ENCODE measurements at regions not wholly inside any gene's neighbourhood (a gene's known extent, or its start where the extent isn't known, plus 50 kb on each side); places are given as distances from the start of the nearest gene placed in this dataset.

- TF ChIP-seq, protein P1, sequence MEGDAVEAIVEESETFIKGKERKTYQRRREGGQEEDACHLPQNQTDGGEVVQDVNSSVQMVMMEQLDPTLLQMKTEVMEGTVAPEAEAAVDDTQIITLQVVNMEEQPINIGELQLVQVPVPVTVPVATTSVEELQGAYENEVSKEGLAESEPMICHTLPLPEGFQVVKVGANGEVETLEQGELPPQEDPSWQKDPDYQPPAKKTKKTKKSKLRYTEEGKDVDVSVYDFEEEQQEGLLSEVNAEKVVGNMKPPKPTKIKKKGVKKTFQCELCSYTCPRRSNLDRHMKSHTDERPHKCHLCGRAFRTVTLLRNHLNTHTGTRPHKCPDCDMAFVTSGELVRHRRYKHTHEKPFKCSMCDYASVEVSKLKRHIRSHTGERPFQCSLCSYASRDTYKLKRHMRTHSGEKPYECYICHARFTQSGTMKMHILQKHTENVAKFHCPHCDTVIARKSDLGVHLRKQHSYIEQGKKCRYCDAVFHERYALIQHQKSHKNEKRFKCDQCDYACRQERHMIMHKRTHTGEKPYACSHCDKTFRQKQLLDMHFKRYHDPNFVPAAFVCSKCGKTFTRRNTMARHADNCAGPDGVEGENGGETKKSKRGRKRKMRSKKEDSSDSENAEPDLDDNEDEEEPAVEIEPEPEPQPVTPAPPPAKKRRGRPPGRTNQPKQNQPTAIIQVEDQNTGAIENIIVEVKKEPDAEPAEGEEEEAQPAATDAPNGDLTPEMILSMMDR (IDR thresholded peaks at IDR 0.05 in 8 of 11, conservative IDR thresholded peaks at IDR 0.05 in 3 of 11): no peak
- no peak for TF ChIP-seq POLR2A (IDR thresholded peaks at IDR 0.05)
- no peak for TF ChIP-seq POLR2AphosphoS5 (IDR thresholded peaks at IDR 0.05)
These were observed 702.2 kb downstream of the MAT2B start for GRCh38 chr5:164207646-164208045.
